Esophagus mucosa (tissue), 1 donor: ENCODE measurements at regions not wholly inside any gene's neighbourhood (a gene's known extent, or its start where the extent isn't known, plus 50 kb on each side); places are given as distances from the start of the nearest gene placed in this dataset.

Source experiments
- ATAC-seq: fragments of 200-7000 bp; cut with Tn5 transposase; one replicate; pipeline ENCODE4 v1.9.1; 2020
- donor health status: DM: yes; HTN: yes; CAD: no.

DNA sequence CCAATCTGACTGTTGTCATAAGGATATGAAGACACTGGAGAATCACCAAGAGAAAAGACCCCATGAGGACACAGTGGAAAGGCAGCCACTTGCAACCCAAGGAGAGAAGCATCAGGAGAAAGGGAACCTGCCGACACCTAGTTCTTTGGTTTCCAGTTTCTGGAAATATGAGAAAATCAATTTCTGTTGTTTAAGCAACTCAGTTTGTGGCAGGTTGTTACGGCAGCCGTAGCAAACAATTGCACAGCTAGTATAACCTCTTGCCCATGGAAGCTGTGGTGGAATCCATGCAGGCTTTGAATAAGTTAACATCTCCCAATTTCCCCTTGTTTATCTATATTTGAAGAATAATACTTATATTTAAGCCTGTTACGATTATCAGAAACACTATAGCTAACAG is 1103.0 kb upstream of the PHF14 start:
- ATAC-seq: no peak

DNA sequence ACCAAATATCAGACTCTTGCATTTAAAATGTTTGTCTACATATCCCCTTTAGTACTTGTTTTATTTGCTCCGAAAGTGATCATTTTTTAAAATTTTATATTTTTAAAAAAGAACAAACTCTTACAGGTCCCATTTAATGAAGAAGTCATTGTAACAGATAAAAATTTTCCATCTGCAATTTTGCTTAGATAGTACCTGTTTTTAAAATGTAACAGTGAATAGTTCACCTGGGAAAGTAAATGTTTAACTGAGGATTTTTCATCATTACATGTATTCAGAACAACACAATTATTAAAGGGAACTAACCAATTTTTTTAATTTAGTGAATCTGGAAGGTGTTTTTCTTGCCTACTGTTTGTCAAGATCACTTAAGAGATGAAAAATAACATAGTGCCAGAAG is 1099.5 kb upstream of the PHF14 start:
- ATAC-seq: no peak

DNA sequence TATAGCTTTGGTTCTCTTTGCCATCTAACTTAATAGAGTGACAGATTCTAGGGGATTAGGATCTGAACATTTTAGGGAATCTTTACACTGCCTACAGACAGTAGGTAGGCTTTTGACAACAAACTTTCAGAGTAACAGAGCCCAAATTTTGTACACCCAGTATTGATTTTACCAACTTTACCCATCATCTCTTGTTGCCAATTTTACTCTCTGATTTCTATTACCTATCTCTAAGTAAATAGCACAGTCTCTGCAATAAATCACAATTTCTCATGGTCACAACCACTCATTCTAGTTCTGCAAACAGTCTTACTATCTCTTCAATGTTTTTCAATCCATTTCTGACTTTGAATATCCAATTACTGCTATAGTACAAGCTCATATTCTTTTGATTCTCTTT is 1097.6 kb upstream of the PHF14 start:
- no peak for ATAC-seq

DNA sequence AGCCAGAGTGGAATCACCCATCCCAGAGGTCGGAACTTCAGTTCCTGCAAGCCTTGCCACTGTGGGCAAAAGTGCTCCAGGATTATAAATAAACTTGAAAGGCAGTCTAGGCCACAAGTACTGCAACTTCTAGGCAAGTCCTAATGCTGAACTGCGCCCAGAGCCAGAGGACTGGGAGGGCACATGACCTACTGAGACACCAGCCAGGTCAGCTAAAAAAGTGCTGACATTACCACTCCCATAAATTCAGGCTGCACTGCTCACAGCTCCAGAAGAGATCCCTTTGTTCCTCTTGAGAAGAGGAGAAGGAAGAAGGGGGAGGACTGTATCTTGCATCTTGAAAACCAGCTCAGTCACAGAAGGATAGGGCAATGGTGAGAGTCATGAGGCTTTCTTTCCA is 1084.1 kb upstream of the PHF14 start:
- peak; percentile 71 for ATAC-seq

DNA sequence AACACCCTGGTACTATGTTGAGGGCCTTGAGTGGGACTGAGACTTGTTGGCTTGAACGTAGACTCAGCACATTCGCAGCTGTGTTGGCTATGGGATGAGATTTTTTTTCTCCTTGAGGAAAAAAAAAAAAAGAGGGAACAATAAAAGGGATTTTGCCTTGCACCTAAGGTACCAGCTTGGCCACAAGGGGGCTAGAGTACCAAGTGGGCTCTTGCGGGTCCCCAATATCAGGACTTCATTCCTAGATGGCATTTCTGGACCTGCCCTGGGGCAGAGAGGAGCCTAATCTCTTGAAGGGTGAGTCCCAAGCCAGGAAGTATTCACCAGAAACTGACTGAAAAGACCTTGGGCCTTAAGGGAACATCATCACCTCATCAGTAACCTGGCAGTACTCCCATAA is 1083.6 kb upstream of the PHF14 start:
- ATAC-seq: no peak

DNA sequence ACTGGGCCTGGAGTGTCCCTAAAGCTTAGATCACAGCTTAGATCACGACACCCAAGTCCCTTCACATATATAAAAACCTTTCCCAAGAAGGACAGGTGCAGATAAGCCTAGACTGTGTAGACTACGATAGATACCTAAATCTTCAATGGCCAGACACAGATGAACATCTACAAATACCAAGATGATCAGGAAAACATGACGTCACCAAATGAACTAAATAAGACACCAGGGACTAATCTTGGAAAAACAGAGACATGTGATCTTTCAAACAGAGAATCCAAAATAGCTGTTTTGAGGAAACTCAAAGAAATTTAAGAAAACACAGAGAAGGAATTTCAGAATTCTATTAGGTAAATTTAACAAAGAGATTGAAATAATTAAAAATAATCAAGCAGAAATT is 1082.6 kb upstream of the PHF14 start:
- ATAC-seq: no peak

DNA sequence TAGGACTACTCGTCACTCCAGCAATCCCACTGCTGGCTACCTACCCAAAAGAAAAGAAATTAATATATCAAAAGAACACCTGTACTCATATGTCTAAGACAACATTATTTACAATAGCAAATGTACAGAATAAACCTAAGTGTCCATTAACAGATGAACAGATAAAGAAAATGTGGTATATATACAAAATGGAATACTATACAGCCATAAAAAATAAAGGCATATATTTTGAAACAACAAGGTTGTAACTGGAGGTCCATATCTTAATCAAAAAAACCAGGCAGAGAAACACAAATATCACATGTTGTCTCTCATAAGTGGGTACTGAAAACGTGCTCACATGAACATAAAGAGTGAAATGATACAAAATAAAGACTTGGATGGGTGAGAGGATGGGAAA is 1073.3 kb upstream of the PHF14 start:
- ATAC-seq: no peak

DNA sequence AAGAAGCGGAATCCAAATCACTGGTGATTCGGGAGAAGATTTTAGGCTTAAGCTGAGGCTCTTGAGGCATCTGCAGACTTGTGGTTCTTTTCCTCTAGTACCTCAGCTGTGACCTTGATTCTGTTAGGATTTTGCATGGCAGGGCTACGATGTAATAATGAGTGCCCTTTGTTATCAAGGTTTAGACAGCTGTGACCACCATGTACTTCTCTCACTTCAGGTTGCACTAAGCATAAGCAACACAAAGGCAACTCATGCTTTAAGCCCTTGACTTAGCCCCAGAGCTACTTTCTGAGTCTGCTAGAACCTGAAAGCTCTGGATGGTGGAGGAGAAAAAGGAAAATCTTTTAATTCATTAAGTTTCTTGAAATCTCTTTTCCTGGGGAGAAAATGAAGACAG is 1052.3 kb upstream of the PHF14 start:
- no peak for ATAC-seq

DNA sequence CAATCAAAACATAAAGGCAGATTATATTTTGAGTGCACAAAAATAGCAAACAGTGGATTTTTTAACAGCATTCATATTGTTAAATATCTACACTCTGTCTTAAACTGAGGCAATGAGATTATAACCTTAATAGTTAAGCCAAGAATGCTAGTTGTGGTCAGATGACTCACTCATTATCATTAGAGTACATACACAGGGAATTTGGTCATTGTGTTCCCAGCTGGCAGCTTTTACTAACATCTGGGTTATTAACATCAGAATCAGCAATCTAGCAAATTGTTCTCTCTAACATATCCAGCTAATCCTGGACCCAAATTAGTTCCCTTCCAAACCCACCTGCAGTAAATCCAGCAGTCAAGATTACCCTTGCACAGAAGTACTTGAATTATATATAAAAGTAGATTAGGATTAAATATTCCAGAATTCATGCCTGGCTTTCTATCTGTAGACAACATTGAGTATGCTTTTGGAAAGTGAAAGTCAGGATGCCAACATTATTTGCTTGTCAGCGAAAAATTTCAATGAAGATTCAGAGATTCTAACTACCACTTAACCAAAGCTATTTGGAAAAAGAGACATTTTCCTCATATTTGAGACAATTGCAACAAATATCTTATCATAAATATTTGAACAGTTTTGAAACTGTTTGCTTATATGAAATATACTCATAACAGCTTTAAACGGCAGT is 1035.6 kb upstream of the PHF14 start:
- ATAC-seq: peak; percentile 44

DNA sequence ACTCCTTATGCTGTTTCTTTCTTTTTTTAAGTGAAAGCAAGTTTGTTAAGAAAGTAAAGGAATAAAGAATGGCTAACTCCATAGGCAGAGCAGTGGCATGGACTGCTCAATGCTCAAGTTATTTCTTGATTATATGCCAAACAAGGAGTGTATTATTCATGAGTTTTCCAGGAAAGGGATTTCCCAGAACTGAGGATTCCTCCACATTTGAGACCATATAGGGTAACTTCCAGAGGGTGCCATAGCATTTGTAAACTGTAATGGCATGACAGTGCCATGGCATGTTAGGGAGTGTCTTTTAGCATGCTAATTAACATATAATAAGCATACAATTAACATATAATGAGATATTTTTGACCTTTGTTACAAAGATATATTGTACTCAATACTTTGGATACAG is 1034.5 kb upstream of the PHF14 start:
- ATAC-seq: no peak

DNA sequence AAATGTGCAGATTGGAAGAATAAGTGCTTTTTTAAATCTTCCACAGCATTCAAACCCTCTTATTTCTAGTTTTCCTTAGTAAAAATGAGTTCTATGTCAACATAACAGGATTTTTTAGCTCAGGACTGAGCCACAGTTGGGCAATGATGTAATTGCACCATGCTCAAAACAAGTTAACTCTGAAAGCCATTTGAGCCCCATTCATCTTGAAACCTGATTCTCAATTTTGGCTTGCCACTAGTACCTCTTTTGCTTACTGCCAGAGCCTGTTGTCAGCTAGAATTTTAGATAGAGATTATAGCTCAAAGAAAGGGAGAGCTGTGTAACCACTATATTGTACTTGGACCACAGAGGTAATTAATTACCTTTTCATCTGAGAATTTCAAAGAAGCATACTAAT is 1028.5 kb upstream of the PHF14 start:
- ATAC-seq: no peak

DNA sequence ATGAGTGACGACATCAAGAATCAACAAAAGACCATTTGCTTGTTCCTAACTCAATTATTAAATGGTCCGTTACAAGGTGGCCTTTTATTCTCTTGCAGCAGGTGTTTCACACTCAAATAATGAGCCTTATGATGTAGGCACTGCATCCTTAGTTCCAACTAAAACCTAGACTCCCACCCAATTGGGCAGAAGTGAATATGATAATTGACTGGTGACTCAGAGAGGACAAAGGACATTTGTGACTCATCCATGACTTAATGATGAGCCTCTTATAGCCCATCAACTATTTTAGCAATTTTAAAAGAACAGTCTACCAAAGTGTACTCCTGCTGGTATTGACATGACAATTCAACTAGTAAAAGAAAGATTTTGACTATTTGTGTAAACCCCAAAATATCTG is 1027.8 kb upstream of the PHF14 start:
- ATAC-seq: no peak

DNA sequence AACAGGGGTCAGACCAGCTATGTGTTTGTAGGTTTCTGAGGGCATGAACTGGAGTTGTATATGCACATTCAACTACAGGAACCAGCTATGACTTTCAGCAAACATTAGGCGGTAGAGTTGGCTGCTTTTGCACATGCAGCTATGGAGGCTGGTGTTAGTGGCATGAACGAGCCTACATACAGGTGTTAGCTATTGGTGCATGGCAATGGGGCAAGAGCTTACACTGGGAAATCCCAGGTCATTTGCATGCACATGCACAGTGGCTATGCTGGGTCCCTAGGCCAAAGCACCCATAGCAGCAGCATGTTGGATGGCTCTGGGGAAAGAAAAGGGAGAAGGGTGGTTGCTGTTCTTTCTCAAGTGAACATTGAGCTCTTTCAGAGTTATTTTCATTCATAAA is 1018.5 kb upstream of the PHF14 start:
- ATAC-seq: no peak

DNA sequence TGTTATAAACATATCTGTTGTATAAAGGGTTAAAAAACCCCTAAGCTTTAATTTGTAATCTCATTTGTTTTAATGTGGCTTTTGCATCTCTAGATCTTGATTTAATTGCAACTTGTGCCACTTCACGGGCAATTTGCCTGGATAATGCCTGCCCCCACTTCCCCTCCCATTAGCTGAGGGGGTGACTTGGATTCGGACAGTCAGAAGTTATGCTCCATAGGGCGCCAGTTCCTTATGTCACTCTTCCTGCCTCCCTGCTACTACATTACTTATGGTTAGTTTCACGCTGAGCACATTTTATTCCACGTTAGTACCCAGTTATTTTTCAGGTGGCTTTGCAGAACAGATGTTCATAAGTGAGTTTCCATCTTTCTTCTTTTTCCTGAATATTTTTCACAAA is 1015.2 kb upstream of the PHF14 start:
- ATAC-seq: no peak

DNA sequence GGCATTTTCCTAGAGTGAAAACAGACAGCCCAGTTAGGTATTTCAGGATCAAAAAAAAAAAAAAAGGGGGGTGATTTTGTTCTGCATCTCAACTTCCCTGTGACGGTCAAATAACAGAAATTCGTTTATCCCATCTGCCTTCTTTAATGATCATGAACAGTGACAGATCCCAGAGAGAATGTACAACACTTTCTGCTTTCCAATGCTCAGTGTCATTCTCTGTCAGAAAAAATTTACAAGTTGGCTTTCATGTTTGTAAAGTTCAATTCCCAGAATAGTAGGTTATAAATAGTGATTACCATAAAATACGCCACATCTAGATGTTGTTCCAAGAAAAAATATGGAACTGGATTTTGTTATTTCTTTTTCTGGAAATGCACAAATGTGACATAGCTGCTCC is 1013.2 kb upstream of the PHF14 start:
- ATAC-seq: no peak

DNA sequence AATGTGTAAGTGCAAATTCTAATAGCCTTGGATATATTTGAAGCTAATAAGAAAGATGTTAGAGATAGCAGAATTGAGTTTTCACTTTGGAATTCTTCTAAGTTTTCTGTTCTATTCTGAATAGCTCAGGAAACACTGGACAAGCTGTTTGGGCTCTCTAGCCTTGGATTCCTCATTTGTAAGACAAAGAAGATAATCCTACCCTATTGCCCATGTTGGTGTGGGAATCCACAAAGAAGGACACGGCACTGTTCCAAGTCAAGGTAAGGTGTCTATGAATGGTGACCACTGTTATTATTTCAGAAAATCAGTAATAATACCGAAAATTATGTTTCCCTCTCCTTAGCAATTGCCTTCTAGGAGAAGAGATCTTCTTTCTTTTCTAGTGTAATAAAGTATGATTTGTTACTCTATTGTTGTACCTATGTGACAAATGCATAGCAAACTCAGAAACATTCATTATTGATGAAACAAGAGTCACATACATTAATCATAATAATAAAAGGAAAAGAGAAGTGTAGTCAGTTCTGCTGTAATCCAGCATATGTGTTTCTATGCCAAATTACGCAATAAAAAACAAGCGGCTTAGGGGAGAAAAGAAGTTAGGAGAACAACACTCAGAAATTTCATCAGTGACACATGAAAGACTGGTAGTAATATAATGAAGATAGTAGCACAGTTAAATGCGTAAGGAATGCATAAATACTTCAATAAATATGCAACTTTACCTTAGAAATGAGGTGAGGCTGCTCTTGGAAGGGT is 1012.3 kb upstream of the PHF14 start:
- ATAC-seq: no peak

DNA sequence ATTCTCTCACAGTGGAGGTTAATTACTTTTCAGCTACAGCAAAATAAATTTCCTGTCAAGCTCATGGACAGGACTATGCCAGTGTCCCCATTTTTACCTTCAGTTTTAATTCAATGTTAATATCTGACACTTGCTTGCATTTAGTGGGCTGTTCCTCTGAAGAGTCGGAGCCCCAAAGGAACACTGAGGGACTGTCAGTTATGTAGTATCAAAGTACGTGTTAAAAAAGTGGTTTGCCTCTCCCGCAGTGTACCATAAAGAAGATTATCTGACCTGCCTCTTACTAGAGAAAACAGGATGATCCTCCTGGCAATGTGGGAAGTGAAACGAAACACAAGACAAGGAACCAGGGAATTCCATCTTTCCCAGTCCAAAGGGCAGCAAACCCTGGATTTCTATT is 1010.9 kb upstream of the PHF14 start:
- ATAC-seq: no peak

DNA sequence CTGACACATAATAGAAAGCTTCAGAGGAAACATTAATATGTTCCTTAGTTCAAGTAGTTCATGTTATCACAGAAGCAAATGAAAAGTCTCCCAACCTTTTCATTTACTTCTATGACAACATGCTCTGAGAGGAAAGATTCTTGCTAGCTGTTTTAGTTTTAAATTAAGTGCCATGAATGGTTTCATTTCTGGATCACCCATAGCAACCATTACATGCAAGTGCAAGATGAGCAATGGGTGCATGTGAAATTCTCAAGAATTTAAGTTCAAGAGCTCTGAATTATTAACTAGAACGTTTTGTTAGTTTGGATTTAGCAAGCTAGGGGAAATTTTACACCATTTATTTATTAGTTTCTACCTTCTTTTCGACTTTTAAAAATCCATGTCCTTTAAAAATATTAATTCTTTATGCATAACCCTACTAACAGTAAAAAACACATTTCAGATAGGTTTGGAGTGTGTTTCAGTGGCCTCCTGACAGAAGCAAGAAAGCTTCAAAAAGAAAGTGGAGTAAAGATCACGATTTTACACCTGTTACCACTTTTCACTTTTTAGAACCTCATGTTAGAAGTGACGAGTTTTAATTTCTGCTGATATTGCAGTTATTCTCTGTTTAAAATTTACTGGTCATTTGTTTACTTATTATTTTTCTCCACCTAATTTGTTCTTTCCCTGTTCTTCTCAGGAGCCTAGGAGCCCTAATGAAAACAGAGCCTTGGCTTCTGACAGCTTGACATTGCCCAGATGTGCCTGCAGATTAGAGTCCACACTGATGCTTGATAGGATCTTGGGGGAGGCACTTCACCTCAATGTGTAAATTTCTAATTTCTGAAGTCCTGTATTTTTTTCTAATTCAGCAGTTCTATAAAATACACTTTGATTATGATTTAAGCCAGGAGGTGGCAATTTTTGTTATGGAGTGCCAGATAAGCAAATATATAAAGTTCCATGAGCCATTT is 995.3 kb upstream of the PHF14 start:
- no peak for ATAC-seq

DNA sequence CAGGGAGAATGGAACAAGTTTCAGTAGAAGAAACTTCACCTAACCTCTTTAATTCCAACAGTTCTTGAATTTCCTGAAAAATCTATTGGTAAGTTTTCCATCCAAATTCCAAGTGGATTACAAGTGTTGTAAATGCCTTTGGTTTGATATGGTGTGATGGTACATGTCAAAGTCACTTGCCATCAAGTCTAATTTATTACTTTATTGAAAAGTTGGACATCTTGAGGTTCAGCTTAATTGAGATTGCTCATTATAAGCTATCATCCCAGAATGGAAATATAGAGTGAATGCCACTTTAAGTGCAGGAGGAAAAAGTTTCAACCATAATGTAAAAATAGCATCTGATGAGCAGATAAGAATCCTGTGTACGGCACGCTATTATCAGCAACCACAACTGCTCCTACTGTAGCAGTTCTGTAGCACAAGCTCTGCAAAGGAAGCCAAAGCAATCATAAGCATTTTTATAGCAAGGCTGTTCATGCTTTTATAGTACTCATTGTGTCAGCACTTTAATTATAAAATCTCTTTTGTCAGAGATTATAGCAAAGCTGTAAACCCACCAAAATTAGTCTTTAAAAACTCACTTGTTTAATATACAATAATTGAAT is 991.8 kb upstream of the PHF14 start:
- ATAC-seq: no peak

DNA sequence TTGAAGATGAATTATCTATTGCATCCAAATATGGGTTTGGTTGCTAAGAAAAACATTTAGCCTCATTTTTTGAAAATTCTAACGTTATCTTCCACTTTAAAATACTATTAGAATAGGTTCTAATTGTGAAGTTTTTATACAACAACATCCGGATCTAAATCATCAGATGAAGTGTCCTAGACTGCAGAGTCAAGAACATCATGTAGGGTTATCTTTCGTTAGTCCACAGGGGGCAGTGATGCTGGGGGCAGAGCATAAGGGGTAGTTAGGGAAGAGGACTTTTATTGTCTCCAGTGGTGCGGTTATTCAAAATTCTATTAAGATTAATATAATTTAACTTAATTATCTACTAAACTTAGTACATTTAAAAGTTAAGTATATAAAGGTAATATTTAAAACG is 990.6 kb upstream of the PHF14 start:
- ATAC-seq: no peak

DNA sequence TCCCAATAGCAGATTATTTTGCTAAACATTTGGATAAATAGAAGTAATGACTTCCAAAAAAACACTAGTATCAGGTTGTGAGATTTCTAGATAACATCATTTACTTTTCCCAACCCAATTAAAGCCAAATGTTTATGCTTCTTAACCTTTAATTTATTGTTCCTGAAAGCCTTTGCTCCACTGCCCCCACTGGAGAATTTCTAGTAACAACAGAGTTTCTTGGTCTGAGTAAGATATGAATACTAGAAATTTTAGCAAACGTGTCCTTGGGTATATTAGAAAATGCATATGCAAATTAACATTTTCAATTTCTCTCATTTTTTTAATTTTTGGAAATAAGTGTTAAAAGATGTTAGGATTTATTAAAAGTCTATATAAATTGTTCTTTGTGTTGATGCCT is 958.0 kb upstream of the PHF14 start:
- no peak for ATAC-seq

DNA sequence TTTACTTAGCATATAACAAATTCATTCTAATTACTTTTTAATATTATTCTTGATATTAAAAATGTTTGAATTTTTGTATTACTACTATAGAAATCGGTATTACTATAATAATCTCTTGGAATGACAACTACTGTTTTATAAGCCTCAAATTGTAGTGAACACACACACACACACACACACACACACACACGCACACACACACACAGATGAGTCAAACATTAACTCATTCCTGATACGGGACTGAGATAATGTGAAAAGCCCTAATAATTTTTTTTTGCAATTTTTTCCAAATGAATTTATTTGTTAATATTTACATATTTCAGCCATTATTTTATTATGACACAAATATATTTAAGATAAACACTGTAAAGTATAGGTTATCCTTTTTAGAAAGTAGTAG is 951.2 kb upstream of the PHF14 start:
- ATAC-seq: no peak

DNA sequence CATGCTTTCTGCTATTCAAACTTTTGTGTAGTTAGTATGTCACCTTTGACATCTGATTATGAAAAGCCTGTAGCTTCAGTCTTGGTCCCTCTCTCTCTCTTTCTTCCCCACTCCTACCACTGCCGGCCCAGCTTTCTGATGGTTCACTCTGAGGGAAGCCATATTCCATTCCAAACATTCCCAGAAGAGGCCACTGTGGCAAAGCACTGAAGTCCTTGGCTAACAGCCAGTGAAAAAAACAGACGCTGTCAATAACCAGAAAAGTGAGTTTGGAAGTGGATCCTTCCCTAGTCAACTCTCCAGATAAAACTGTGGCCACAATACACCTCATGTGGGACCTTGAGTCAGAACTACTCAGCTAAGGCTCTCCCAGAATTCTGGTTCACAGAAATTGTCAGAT is 950.7 kb upstream of the PHF14 start:
- ATAC-seq: peak; percentile 39
